OCI-LY3 (cell line): ENCODE measurements at regions not wholly inside any gene's neighbourhood (a gene's known extent, or its start where the extent isn't known, plus 50 kb on each side); places are given as distances from the start of the nearest gene placed in this dataset.

Source experiments
- H2AFZ ChIP-seq: fragments of 200-600, 300-600 bp; shearing (Covaris generic); 2 replicates; pipeline ENCODE4 v1.6.0; 2014; ENCODE audit warnings: antibody characterized with exemption, low read depth, low read length
- H3K27ac ChIP-seq: fragments of 200-600, 300-600 bp; sonication (generic); 2 replicates; pipeline ENCODE4 v1.5.1; 2014; ENCODE audit warnings: mild to moderate bottlenecking, low read length, moderate library complexity, mixed read lengths
- H3K27me3 ChIP-seq: fragments of 200-600, 300-600 bp; sonication (generic); 2 replicates; pipeline ENCODE4 v1.6.1; 2014; ENCODE audit warnings: low read depth, low read length, mixed read lengths
- H3K36me3 ChIP-seq: fragments of 200-600, 300-600 bp; sonication (generic); replicated peaks from 2 replicates; pipeline ENCODE3; 2014; ENCODE audit warnings: low read depth, low read length, mixed read lengths
- H3K4me1 ChIP-seq: fragments of 300-600, 200-600 bp; sonication (generic); 2 replicates; pipeline ENCODE4 v1.6.1; 2014; ENCODE audit warnings: low read length, mixed read lengths
- H3K4me2 ChIP-seq: fragments of 200-600, 300-600 bp; sonication (generic); 2 replicates; pipeline ENCODE4 v1.6.1; 2014; ENCODE audit warnings: low read length, mixed read lengths
- H3K4me3 ChIP-seq: fragments of 300-600, 200-600 bp; sonication (generic); 2 replicates; pipeline ENCODE4 v1.5.1; 2014; ENCODE audit warnings: antibody characterized with exemption, mild to moderate bottlenecking, low read length, moderate library complexity
- H3K79me2 ChIP-seq: fragments of 300-600, 200-600 bp; shearing (Covaris generic); 2 replicates; pipeline ENCODE4 v1.6.1; 2014; ENCODE audit warnings: mild to moderate bottlenecking, low read length, mixed read lengths
- H3K9ac ChIP-seq: fragments of 300-600, 200-600 bp; shearing (Covaris generic); 2 replicates; pipeline ENCODE4 v1.6.0; 2014; ENCODE audit warnings: mild to moderate bottlenecking, low read length, moderate library complexity
- H3K9me3 ChIP-seq: fragments of 200-600, 300-600 bp; shearing (Covaris generic); 2 replicates; pipeline ENCODE4 v1.6.1; 2014; ENCODE audit warnings: low read length, mixed read lengths; ENCODE audit not compliant: insufficient read depth
- H4K20me1 ChIP-seq: fragments of 200-600, 300-600 bp; sonication (generic); 2 replicates; pipeline ENCODE4 v1.6.1; 2016; ENCODE audit warnings: low read length, mixed read lengths; ENCODE audit not compliant: insufficient read depth
- EZH2phosphoT487 ChIP-seq: fragments of 200-600 bp; shearing (Covaris generic); IDR thresholded peaks from 2 replicates; pipeline ENCODE4 v1.6.1; 2018; ENCODE audit warnings: antibody characterized with exemption, mixed run types, low read depth
- TF ChIP-seq, protein P1 (sequence below): fragments of 200-600, 300-600 bp; sonication (generic); IDR thresholded peaks from 2 replicates; pipeline ENCODE4 v1.5.1; 2014; ENCODE audit warnings: antibody characterized with exemption, low read length, low read depth

DNA sequence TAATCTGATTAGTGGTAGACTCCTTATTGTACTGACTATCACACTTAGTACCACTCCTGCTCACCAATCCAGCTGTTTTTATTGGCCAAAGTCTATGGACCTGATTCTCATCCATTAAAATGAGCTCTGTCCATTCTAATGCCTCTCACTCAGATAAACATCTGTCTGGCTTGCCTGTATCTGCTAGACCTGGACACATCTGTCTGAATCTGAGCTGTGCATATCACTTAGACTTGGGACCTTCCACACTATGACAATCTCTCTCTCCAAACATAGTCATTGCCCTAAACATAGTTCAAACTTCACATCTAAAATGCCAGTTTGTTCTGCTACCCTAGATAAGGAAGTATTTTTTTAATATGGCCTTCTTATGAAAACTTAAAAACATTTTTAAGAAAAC, 92.6 kb downstream of the CENPW start:
- Histone ChIP-seq H3K4me2 (no peak overlapping the region), H3K27me3 (no peaks in the 10 kb centered on the region), H3K4me3 (no peak overlapping the region), H3K79me2 (no peaks in the 10 kb centered on the region), H3K9me3 (no peaks in the 10 kb centered on the region), H3K36me3 (no peaks in the 10 kb centered on the region), H3K4me1 (no peaks in the 10 kb centered on the region), H3K27ac (no peak overlapping the region), H4K20me1 (no peaks in the 10 kb centered on the region), H2AFZ (no peak overlapping the region), H3K9ac (no peak overlapping the region)
- TF ChIP-seq, protein P1, sequence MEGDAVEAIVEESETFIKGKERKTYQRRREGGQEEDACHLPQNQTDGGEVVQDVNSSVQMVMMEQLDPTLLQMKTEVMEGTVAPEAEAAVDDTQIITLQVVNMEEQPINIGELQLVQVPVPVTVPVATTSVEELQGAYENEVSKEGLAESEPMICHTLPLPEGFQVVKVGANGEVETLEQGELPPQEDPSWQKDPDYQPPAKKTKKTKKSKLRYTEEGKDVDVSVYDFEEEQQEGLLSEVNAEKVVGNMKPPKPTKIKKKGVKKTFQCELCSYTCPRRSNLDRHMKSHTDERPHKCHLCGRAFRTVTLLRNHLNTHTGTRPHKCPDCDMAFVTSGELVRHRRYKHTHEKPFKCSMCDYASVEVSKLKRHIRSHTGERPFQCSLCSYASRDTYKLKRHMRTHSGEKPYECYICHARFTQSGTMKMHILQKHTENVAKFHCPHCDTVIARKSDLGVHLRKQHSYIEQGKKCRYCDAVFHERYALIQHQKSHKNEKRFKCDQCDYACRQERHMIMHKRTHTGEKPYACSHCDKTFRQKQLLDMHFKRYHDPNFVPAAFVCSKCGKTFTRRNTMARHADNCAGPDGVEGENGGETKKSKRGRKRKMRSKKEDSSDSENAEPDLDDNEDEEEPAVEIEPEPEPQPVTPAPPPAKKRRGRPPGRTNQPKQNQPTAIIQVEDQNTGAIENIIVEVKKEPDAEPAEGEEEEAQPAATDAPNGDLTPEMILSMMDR: no peak
- TF ChIP-seq EZH2phosphoT487: no peak

- Histone ChIP-seq H3K9ac (no peak overlapping the region), H4K20me1 (no peaks in the 10 kb centered on the region), H3K4me3 (no peak overlapping the region), H3K4me1 (no peaks in the 10 kb centered on the region), H3K79me2 (no peaks in the 10 kb centered on the region), H3K36me3 (no peaks in the 10 kb centered on the region), H3K27ac (no peak overlapping the region), H3K9me3 (no peaks in the 10 kb centered on the region), H2AFZ (no peak overlapping the region), H3K27me3 (no peaks in the 10 kb centered on the region), H3K4me2 (no peak overlapping the region)
- TF ChIP-seq EZH2phosphoT487: no peak
- TF ChIP-seq, protein P1: no peak
Observed at GRCh38 chr6:126433927-126434326, 94.0 kb downstream of the CENPW start.

DNA sequence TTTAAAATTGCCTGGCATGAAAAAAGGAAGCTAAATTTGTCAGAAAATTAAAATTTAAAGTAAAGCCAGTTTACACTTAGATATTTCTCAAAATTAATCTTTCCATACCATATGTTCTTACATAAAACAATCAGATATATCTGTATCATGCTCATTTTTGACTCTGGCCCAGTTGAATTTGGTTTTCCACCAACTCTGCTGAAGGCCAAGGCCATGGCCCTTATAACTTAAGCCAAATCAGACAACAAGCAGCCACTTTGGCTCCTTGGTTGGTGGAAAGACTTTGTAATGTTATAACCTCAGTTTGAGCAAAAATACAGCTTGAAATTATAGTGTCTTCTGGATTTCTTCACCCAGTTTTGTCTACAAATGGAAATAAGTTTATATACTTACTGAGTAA, 97.3 kb downstream of the CENPW start:
- Histone ChIP-seq H4K20me1 (no peaks in the 10 kb centered on the region), H3K4me3 (no peak overlapping the region), H3K79me2 (no peaks in the 10 kb centered on the region), H3K27ac (no peak overlapping the region), H3K36me3 (no peaks in the 10 kb centered on the region), H3K4me1 (peaks cover 6% of the 10 kb centered on the region), H3K9ac (no peak overlapping the region), H3K27me3 (no peaks in the 10 kb centered on the region), H3K4me2 (no peak overlapping the region), H3K9me3 (no peaks in the 10 kb centered on the region), H2AFZ (no peak overlapping the region)
- TF ChIP-seq, protein P1: no peak
- no peak for TF ChIP-seq EZH2phosphoT487

DNA sequence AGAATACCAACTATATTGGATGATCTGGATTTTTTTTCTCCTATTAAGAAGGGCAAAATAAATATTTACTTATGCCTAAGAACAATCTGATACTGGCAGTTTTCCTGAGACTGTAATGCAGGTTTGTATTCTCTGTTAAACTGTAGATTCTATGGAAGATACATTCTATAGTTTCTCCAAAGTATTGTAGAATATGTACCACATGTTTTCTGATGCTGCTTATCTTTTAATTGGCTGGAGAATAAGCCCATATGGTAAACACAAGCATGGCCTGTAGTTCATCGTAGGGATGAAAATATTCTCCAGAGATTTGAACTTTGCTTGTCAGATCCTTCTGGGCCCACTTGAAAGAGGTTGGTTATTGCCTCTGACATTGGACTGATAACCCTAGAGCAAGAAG, 99.1 kb downstream of the CENPW start:
- Histone ChIP-seq H3K4me2 (no peak overlapping the region), H3K4me3 (no peak overlapping the region), H3K4me1 (peaks cover 6% of the 10 kb centered on the region)

More for the DNA sequence above, 99.1 kb downstream of the CENPW start:
- H3K36me3 ChIP-seq: no peaks in the 10 kb centered on the region
- TF ChIP-seq EZH2phosphoT487: no peak
- TF ChIP-seq, protein P1: no peak
- no peak overlapping the region for H2AFZ ChIP-seq
- no peak overlapping the region for H3K9ac ChIP-seq
- H3K27ac ChIP-seq: no peak overlapping the region
- no peaks in the 10 kb centered on the region for H3K9me3 ChIP-seq
- no peaks in the 10 kb centered on the region for H3K27me3 ChIP-seq
- no peaks in the 10 kb centered on the region for H4K20me1 ChIP-seq
- H3K79me2 ChIP-seq: no peaks in the 10 kb centered on the region
